GM12878 (cell line): ENCODE measurements at regions not wholly inside any gene's neighbourhood (a gene's known extent, or its start where the extent isn't known, plus 50 kb on each side); places are given as distances from the start of the nearest gene placed in this dataset.

Experiments used
- ATAC-seq: fragments of 200-7000 bp; cut with Tn5 transposase; 3 replicates; pipeline ENCODE4 v1.9.1; 2020; ENCODE audit warnings: mild to moderate bottlenecking, moderate library complexity
- BruUV-seq: library from RNA; stranded (reverse); fragments of 400-500 nt; replicated peaks from 2 replicates; lab custom pipeline; 2021; lab: Mats Ljungman, UMichigan
- CTCF ChIA-PET: fragments of 300-600 bp; sonication (Branson Sonifier 250); formaldehyde crosslinking; extraction: SDS; loops from one replicate; lab custom pipeline; 2021; ENCODE audit warnings: inconsistent platforms; lab: Yijun Ruan, JAX
- POLR2A ChIA-PET: fragments of 350-600 bp; formaldehyde crosslinking; extraction: SDS; loops from one replicate; lab custom pipeline; 2021; ENCODE audit warnings: inconsistent platforms; lab: Charles Lee
- RAD21 ChIA-PET: fragments of 300-600 bp; sonication (Branson Sonifier 250); formaldehyde crosslinking; loops from one replicate; lab custom pipeline; 2023; ENCODE audit warnings: antibody characterized with exemption; ENCODE audit not compliant: unreplicated experiment; lab: Charles Lee
- SMC1A ChIA-PET: fragments of 300-600 bp; sonication (Branson Sonifier 250); formaldehyde crosslinking; loops from one replicate; lab custom pipeline; 2023; ENCODE audit not compliant: unreplicated experiment, uncharacterized antibody; lab: Charles Lee
- DNase-seq: peaks from one replicate; pipeline ENCODE4 v3.0.0-alpha.2; 2011; ENCODE audit warnings: low read depth, low spot score
- FAIRE-seq: peaks from 3 replicates; lab custom pipeline; 2011; peaks lifted over from hg19 to GRCh38; lab: Jason Lieb, UNC
- H2AFZ ChIP-seq: 2 replicates; pipeline ENCODE4 v1.6.0; 2011; ENCODE audit warnings: low read depth, low read length, control low read depth; ENCODE audit not compliant: control insufficient read depth
- H3K27ac ChIP-seq: 2 replicates; pipeline ENCODE4 v1.5.1; 2011; ENCODE audit warnings: control low read depth; ENCODE audit not compliant: control insufficient read depth, insufficient read depth
- H3K27me3 ChIP-seq, 2 experiments: replicated peaks in 1 of 2; 2 replicates each; pipeline versions ENCODE4 v1.6.0 to v1.6.1; 2011; ENCODE audit warnings: low read length in 1 of 2; ENCODE audit not compliant: control insufficient read depth in 2 of 2, insufficient read depth in 2 of 2
- H3K36me3 ChIP-seq, 2 experiments: 2 replicates each; pipeline ENCODE4 v1.5.1; 2011; ENCODE audit warnings: low read length in 1 of 2; ENCODE audit not compliant: control insufficient read depth in 2 of 2, insufficient read depth in 2 of 2
- H3K4me1 ChIP-seq: 2 replicates; pipeline ENCODE4 v1.6.1; 2011; ENCODE audit warnings: mild to moderate bottlenecking, low read length, moderate library complexity, mixed read lengths; ENCODE audit not compliant: control insufficient read depth, insufficient read depth
- H3K4me2 ChIP-seq: 2 replicates; pipeline ENCODE4 v1.6.0; 2011; ENCODE audit warnings: control low read depth; ENCODE audit not compliant: control insufficient read depth, insufficient read depth
- H3K4me3 ChIP-seq: fragments of 200-600 bp; sonication (generic); 2 replicates; pipeline ENCODE4 v1.5.1; 2016
- H3K79me2 ChIP-seq: 2 replicates; pipeline ENCODE4 v1.6.0; 2011; ENCODE audit warnings: low read length; ENCODE audit not compliant: control insufficient read depth, insufficient read depth
- H3K9ac ChIP-seq: 2 replicates; pipeline ENCODE4 v1.8.0; 2011; ENCODE audit warnings: low read length, control low read depth, mixed read lengths; ENCODE audit not compliant: control insufficient read depth, insufficient read depth
- H3K9me3 ChIP-seq: replicated peaks from 3 replicates; pipeline ENCODE4 v1.5.1; 2011; ENCODE audit warnings: mild to moderate bottlenecking, low read length; ENCODE audit not compliant: control insufficient read depth, insufficient read depth
- H4K20me1 ChIP-seq: 2 replicates; pipeline ENCODE4 v1.6.0; 2011; ENCODE audit not compliant: control insufficient read depth, insufficient read depth
- CHD1 ChIP-seq: IDR thresholded peaks from 2 replicates; pipeline ENCODE4 v1.6.1; 2012; ENCODE audit warnings: low read depth, low read length, improper control_type of control experiment
- E2F4 ChIP-seq: IDR thresholded peaks from 2 replicates; pipeline ENCODE4 v1.6.1; 2012; ENCODE audit warnings: low read depth, low read length, improper control_type of control experiment
- ESRRA ChIP-seq: IDR thresholded peaks from 2 replicates; pipeline ENCODE4 v1.6.1; 2012; ENCODE audit warnings: mild to moderate bottlenecking, low read length, improper control_type of control experiment
- KDM1A ChIP-seq: fragments of 200-600 bp; sonication (generic); IDR thresholded peaks from 2 replicates; pipeline ENCODE4 v1.6.1; 2016; ENCODE audit warnings: borderline replicate concordance
- NFYB ChIP-seq: IDR thresholded peaks from 2 replicates; pipeline ENCODE4 v1.6.1; 2011; ENCODE audit warnings: low read depth, mild to moderate bottlenecking, low read length, improper control_type of control experiment, moderate library complexity; ENCODE audit not compliant: insufficient read depth
- RELB ChIP-seq: fragments of 450-650 bp; IDR thresholded peaks from 2 replicates; pipeline ENCODE4 v1.6.1; 2017; ENCODE audit warnings: low read depth, mild to moderate bottlenecking, moderate library complexity
- RFX5 ChIP-seq: IDR thresholded peaks from 2 replicates; pipeline ENCODE4 v1.6.1; 2011; ENCODE audit warnings: low read depth, low read length, improper control_type of control experiment
- RUNX3 ChIP-seq: IDR thresholded peaks from 2 replicates; pipeline ENCODE4 v1.6.1; 2012; ENCODE audit warnings: low read length, inconsistent platforms
- SREBF1 ChIP-seq: IDR thresholded peaks from 2 replicates; pipeline ENCODE4 v1.6.1; 2012; ENCODE audit warnings: mild to moderate bottlenecking, low read length
- ZBTB11 ChIP-seq: fragments of 450-650 bp; formaldehyde crosslinking; IDR thresholded peaks from 2 replicates; pipeline ENCODE4 v1.5.0; 2022; ENCODE audit warnings: mild to moderate bottlenecking, missing genetic modification characterization
- ZNF217 ChIP-seq: fragments of 450-650 bp; IDR thresholded peaks from 2 replicates; pipeline ENCODE4 v1.6.1; 2017; ENCODE audit warnings: antibody characterized with exemption, mild to moderate bottlenecking
- ZNF24 ChIP-seq: fragments of 450-650 bp; IDR thresholded peaks from 2 replicates; pipeline ENCODE4 v1.6.1; 2017; ENCODE audit warnings: antibody characterized with exemption, mild to moderate bottlenecking
- WGBS: methylation state at CpG from one replicate; pipeline ENCODE4 v1.1.6; 2016; ENCODE audit warnings: low lambda C conversion rate; ENCODE audit not compliant: insufficient replicate concordance, insufficient coverage; ENCODE audit errors: missing lambda C conversion rate; 5-methylcytosine and 5-hydroxymethylcytosine counted together
- in situ Hi-C: fragments of 300-500 bp; cut with MboI; formaldehyde crosslinking; loops from 9 replicates; pipeline ENCODE4 v1.14.3; 2018; ENCODE audit warnings: mixed read lengths
- intact Hi-C: fragments of 100-400 bp; cut with micrococcal nuclease; formaldehyde crosslinking; loops from one replicate; pipeline ENCODE4 v1.14.2; 2022; ENCODE audit not compliant: unreplicated experiment

- Histone ChIP-seq H3K79me2 (peaks cover 17% of the 10 kb centered on the region), H3K9me3 (peaks cover 5% of the 10 kb centered on the region), H3K36me3 (peaks cover 0 to 7% of the 10 kb centered on the region in 2 experiments; a peak in 2 of 4 replicates), H3K9ac (no peak overlapping the region), H4K20me1 (no peaks in the 10 kb centered on the region), H3K27me3 (no peaks in the 10 kb centered on the region), H3K4me3 (no peak overlapping the region), H3K27ac (no peak overlapping the region), H3K4me1 (no peaks in the 10 kb centered on the region; the same call in 1 of the 2 replicates), H3K4me2 (no peak overlapping the region), H2AFZ (no peak overlapping the region)
- no peak for FAIRE-seq
- no peak for TF ChIP-seq RELB
- TF ChIP-seq CHD1: no peak
- no peak for TF ChIP-seq ZNF24
- no peak for TF ChIP-seq ZNF217
- TF ChIP-seq E2F4: no peak
- TF ChIP-seq RUNX3: no peak
- TF ChIP-seq KDM1A: no peak
- no peak for TF ChIP-seq ESRRA
- no peak for TF ChIP-seq NFYB
- TF ChIP-seq RFX5: no peak
- TF ChIP-seq ZBTB11 (CRISPR knock-in tag): no peak
- TF ChIP-seq SREBF1: no peak
- DNase-seq: no peak
- intact Hi-C loops: no loop called here
- in situ Hi-C loops: no loop called here
- CTCF ChIA-PET: interaction anchor here (0.8 to 3.4 kb wide), 3 partner anchors 10 to 24 kb away, joined by 3 to 17 read pairs (median 3); no protein-coding TSS in a partner anchor
- no TSS peak for BruUV-seq
- SMC1A ChIA-PET: interaction anchor here (0.6 to 3.6 kb wide), 7 partner anchors 10 to 87 kb away, joined by 3 to 19 read pairs (median 6); no protein-coding TSS in a partner anchor
- ATAC-seq: no peak
- POLR2A ChIA-PET: interaction anchor here (1.1 kb wide), 1 partner anchor 47 kb away, joined by 4 read pairs; no protein-coding TSS in a partner anchor
- RAD21 ChIA-PET: interaction anchor here (0.7 to 1.0 kb wide), 2 partner anchors 52 to 92 kb away, joined by 3 read pairs; no protein-coding TSS in a partner anchor
- 51% methylated on average over 7 of the region's 7 CpGs for WGBS
Observed at GRCh38 chr2:196361606-196362326, 190.4 kb upstream of the STK17B start.
